HepG2 (cell line): ENCODE measurements at regions not wholly inside any gene's neighbourhood (a gene's known extent, or its start where the extent isn't known, plus 50 kb on each side); places are given as distances from the start of the nearest gene placed in this dataset.

ENCODE experiments used
- CEBPB ChIP-seq: IDR thresholded peaks from 2 replicates; pipeline ENCODE4 v1.6.1; 2011; ENCODE audit warnings: low read depth, low read length, improper control_type of control experiment, borderline replicate concordance
- HNF1A ChIP-seq, 2 experiments: sonication (generic) in 1 of 2; formaldehyde crosslinking in 1 of 2; IDR thresholded peaks; 2 replicates each; pipeline versions ENCODE4 v1.4.0 to v1.6.1; 2016 to 2020; ENCODE audit warnings: borderline replicate concordance in 1 of 2, low read depth in 1 of 2, mild to moderate bottlenecking in 1 of 2, missing genetic modification reagents in 1 of 2
- MEIS2 ChIP-seq: sonication (generic); formaldehyde crosslinking; IDR thresholded peaks from 2 replicates; pipeline ENCODE4 v1.9.0; 2021; ENCODE audit warnings: mild to moderate bottlenecking, missing genetic modification reagents
- MIXL1 ChIP-seq: IDR thresholded peaks from 2 replicates; pipeline ENCODE4 v1.6.1; 2016
- SKIL ChIP-seq: sonication (generic); formaldehyde crosslinking; IDR thresholded peaks from 2 replicates; pipeline ENCODE4 v1.8.0; 2022; ENCODE audit warnings: missing genetic modification reagents, mild to moderate bottlenecking, moderate library complexity, borderline replicate concordance
- ZFP41 ChIP-seq: sonication (generic); formaldehyde crosslinking; IDR thresholded peaks from 2 replicates; pipeline ENCODE4 v1.4.0; 2020; ENCODE audit warnings: mild to moderate bottlenecking, missing genetic modification reagents, borderline replicate concordance
- ZNF224 ChIP-seq: sonication (generic); formaldehyde crosslinking; IDR thresholded peaks from 2 replicates; pipeline ENCODE4 v1.5.0; 2020; ENCODE audit warnings: mild to moderate bottlenecking, missing genetic modification reagents
- ZNF263 ChIP-seq: sonication (generic); formaldehyde crosslinking; IDR thresholded peaks from 2 replicates; pipeline ENCODE4 v1.4.0; 2020; ENCODE audit warnings: missing genetic modification reagents
- ZNF761 ChIP-seq: sonication (generic); formaldehyde crosslinking; conservative IDR thresholded peaks from 2 replicates; pipeline ENCODE4 v1.4.0; 2020; ENCODE audit warnings: mild to moderate bottlenecking, missing genetic modification reagents
- ZNF878 ChIP-seq: sonication (generic); formaldehyde crosslinking; IDR thresholded peaks from 2 replicates; pipeline ENCODE4 v1.8.1; 2023; ENCODE audit warnings: mild to moderate bottlenecking, missing genetic modification reagents, moderate library complexity
- TF ChIP-seq, protein P1 (sequence below): sonication (generic); formaldehyde crosslinking; IDR thresholded peaks from 2 replicates; pipeline ENCODE4 v1.4.0; 2020; ENCODE audit warnings: mild to moderate bottlenecking, missing genetic modification reagents

- TF ChIP-seq, protein P1, sequence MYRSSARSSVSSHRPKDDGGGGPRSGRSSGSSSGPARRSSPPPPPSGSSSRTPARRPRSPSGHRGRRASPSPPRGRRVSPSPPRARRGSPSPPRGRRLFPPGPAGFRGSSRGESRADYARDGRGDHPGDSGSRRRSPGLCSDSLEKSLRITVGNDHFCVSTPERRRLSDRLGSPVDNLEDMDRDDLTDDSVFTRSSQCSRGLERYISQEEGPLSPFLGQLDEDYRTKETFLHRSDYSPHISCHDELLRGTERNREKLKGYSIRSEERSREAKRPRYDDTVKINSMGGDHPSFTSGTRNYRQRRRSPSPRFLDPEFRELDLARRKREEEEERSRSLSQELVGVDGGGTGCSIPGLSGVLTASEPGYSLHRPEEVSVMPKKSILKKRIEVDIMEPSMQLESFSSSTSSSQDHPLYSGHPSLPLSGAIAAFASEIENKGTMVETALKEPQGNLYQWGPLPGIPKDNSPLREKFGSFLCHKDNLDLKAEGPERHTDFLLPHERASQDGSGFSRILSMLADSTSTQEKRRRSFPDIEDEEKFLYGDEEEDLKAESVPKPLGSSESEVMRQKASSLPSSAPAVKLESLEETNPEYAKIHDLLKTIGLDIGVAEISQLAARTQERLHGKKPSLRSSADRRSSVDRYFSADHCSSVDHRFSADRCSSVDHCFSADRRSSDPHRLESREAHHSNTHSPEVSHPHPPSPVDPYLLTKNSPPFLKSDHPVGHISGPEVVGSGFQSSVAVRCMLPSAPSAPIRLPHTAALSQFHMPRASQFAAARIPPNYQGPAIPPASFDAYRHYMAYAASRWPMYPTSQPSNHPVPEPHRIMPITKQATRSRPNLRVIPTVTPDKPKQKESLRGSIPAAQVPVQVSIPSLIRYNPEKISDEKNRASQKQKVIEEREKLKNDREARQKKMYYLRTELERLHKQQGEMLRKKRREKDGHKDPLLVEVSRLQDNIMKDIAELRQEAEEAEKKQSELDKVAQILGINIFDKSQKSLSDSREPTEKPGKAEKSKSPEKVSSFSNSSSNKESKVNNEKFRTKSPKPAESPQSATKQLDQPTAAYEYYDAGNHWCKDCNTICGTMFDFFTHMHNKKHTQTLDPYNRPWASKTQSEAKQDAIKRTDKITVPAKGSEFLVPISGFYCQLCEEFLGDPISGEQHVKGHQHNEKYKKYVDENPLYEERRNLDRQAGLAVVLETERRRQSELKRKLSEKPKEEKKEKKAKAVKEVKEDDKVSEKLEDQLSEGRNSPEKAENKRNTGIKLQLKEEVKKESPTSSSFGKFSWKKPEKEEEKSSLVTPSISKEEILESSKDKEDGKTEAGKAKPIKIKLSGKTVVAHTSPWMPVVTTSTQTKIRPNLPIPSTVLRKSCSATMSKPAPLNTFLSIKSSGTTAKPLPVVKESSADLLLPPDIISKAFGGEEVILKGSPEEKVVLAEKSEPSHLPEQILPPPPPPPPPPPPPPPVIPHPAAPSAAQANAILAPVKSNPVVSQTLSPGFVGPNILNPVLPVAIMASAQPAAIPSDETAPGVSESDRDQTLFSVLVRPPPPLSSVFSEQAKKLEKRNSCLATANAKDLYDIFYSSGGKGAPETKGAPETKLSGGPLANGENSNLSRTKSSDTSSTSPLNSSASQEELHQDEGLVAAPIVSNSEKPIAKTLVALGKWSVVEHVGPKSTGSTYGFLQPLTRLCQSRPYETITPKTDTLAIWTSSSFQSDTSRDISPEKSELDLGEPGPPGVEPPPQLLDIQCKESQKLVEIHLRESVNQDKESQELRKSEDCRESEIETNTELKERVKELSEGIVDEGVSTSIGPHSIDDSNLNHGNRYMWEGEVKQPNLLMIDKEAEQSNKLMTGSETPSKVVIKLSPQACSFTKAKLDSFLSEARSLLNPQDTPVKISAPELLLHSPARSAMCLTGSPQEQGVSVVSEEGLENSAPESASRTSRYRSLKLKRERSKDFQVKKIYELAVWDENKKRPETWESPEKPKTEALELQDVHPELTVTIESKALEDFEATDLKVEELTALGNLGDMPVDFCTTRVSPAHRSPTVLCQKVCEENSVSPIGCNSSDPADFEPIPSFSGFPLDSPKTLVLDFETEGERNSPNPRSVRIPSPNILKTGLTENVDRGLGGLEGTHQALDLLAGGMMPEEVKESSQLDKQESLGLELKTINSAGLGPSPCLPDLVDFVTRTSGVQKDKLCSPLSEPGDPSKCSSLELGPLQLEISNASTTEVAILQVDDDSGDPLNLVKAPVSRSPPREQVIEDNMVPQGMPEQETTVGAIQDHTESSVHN (CRISPR knock-in tag), result no peak
- TF ChIP-seq MIXL1 (CRISPR knock-in tag) (no peak), CEBPB (no peak), ZFP41 (no peak), HNF1A (IDR thresholded peaks at IDR 0.05; ENCODE audit: low read depth) (no peak), HNF1A (CRISPR knock-in tag; IDR thresholded peaks at IDR 0.05; ENCODE audit: borderline replicate concordance) (peak; percentile 3; the same call in 1 of the 2 replicates), ZNF263 (CRISPR knock-in tag) (0 out of 2 replicates have a peak, but pooled peaks have one; percentile 7), ZNF224 (CRISPR knock-in tag) (no peak), ZNF761 (no peak), SKIL (no peak), ZNF878 (peak; percentile 41; the same call in 1 of the 2 replicates), MEIS2 (0 out of 2 replicates have a peak, but pooled peaks have one; percentile 27)
These were observed 58.3 kb upstream of the ACOT11 start (continued) for GRCh38 chr1:54489627-54490250.
